ENCODE measurements at regions not wholly inside any gene's neighbourhood (a gene's known extent, or its start where the extent isn't known, plus 50 kb on each side); places are given as distances from the start of the nearest gene placed in this dataset.
"Not testable (repeated sequence)": the region's sequence is repeated elsewhere in the genome, so short reads cannot be mapped to it uniquely, and the experiment has no call there.

GRCh38 chr1:4488018-4488417 lies 166.4 kb upstream of the AJAP1 start:
- Histone ChIP-seq H3K9me3 (no peaks in the 10 kb centered on the region), H3K27me3 (no peaks in the 10 kb centered on the region), H3K27ac (no peak overlapping the region), H3K4me1 (no peaks in the 10 kb centered on the region), H3K4me3 (no peak overlapping the region), H3K36me3 (no peaks in the 10 kb centered on the region)
- DNase-seq: no peak
- TF ChIP-seq, protein P1, sequence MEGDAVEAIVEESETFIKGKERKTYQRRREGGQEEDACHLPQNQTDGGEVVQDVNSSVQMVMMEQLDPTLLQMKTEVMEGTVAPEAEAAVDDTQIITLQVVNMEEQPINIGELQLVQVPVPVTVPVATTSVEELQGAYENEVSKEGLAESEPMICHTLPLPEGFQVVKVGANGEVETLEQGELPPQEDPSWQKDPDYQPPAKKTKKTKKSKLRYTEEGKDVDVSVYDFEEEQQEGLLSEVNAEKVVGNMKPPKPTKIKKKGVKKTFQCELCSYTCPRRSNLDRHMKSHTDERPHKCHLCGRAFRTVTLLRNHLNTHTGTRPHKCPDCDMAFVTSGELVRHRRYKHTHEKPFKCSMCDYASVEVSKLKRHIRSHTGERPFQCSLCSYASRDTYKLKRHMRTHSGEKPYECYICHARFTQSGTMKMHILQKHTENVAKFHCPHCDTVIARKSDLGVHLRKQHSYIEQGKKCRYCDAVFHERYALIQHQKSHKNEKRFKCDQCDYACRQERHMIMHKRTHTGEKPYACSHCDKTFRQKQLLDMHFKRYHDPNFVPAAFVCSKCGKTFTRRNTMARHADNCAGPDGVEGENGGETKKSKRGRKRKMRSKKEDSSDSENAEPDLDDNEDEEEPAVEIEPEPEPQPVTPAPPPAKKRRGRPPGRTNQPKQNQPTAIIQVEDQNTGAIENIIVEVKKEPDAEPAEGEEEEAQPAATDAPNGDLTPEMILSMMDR (IDR thresholded peaks at IDR 0.05): no peak
- intact Hi-C loops (cut with DNase I; ENCODE audit: low total_unique reads): no loop called here

DNA sequence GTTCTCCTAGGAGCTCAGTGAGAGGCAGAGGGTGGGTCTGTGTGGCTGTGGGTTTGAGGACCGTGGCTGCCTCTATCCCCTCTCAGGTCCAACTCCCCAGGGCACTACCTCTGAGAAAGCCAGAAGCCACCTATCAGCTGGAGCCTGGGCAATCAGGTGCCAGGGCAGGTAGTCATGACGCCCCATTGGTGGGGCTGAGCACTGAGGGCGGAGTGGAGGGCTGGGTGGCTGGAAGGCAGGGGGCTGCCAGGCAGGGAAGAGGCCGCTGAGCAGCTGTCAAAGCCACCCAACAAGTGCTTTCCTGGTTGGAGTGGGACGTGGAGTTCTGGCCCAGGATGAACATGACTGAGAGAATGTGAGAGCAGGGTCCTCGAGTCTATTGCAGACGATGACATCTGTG lies 164.9 kb upstream of the AJAP1 start:
- Histone ChIP-seq H3K27me3 (peaks cover 0 to under 1% of the 10 kb centered on the region in 2 donors), H3K9me3 (no peaks in the 10 kb centered on the region), H3K36me3 (no peaks in the 10 kb centered on the region), H3K4me1 (no peaks in the 10 kb centered on the region), H3K27ac (no peak overlapping the region), H3K4me3 (no peak overlapping the region)
- TF ChIP-seq, protein P1 (IDR thresholded peaks at IDR 0.05): no peak
- DNase-seq: no peak
- intact Hi-C loops (cut with DNase I; ENCODE audit: low total_unique reads): no loop called here

GRCh38 chr1:4489992-4490391 lies 164.4 kb upstream of the AJAP1 start:
- H3K4me3 ChIP-seq; H3K36me3 ChIP-seq; H3K4me1 ChIP-seq; DNase-seq; H3K27ac ChIP-seq; H3K9me3 ChIP-seq; intact Hi-C loops (cut with DNase I; ENCODE audit: low total_unique reads); H3K27me3 ChIP-seq: not testable (repeated sequence)

GRCh38 chr1:4494027-4494426 lies 160.4 kb upstream of the AJAP1 start:
- Histone ChIP-seq H3K4me3 (no peak overlapping the region), H3K27me3 (peaks cover 0 to 4% of the 10 kb centered on the region in 2 donors), H3K9me3 (no peaks in the 10 kb centered on the region), H3K4me1 (no peaks in the 10 kb centered on the region), H3K27ac (no peak overlapping the region), H3K36me3 (no peaks in the 10 kb centered on the region)
- TF ChIP-seq, protein P1 (IDR thresholded peaks at IDR 0.05): no peak
- DNase-seq: no peak
- intact Hi-C loops (cut with DNase I; ENCODE audit: low total_unique reads): no loop called here

GRCh38 chr1:4494558-4494957 lies 159.9 kb upstream of the AJAP1 start:
- no peak for DNase-seq
- Histone ChIP-seq H3K4me1 (no peaks in the 10 kb centered on the region), H3K4me3 (no peak overlapping the region), H3K36me3 (no peaks in the 10 kb centered on the region), H3K27ac (no peak overlapping the region), H3K27me3 (peaks cover 0 to 4% of the 10 kb centered on the region in 2 donors), H3K9me3 (no peaks in the 10 kb centered on the region)
- TF ChIP-seq, protein P1 (IDR thresholded peaks at IDR 0.05): no peak
- intact Hi-C loops (cut with DNase I; ENCODE audit: low total_unique reads): no loop called here

DNA sequence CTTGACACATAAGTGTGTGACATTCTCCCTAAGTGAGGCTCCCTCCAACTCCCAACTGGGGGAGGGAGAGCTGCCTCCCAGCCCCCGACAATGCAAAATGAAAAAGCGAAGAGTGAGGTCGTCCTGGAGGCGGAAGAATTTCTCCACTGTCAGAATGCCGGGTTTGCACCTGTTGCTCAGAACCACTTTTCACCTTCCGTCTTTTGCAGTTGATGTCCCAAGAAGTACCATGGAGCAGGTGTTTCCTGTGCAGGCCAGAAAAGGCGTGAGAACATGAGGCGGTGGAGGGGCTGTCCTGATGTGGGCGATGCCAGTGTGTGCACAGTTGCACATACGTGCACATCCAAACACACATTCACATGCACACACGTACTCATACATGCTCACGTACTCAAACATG lies 158.6 kb upstream of the AJAP1 start:
- no peaks in the 10 kb centered on the region for H3K36me3 ChIP-seq
- TF ChIP-seq, protein P1 (IDR thresholded peaks at IDR 0.05): no peak
- intact Hi-C loops (cut with DNase I; ENCODE audit: low total_unique reads): no loop called here
- no peaks in the 10 kb centered on the region for H3K9me3 ChIP-seq
- H3K27ac ChIP-seq: no peak overlapping the region
- no peak overlapping the region for H3K4me3 ChIP-seq
- no peaks in the 10 kb centered on the region for H3K4me1 ChIP-seq
- no peak for DNase-seq
- peaks cover 0 to 4% of the 10 kb centered on the region in 2 donors for H3K27me3 ChIP-seq

All from tibial artery (tissue), 4 donors.